GM12891 (cell line): ENCODE measurements at regions not wholly inside any gene's neighbourhood (a gene's known extent, or its start where the extent isn't known, plus 50 kb on each side); places are given as distances from the start of the nearest gene placed in this dataset.

ENCODE experiments used
- POLR2A ChIP-seq: IDR thresholded peaks from 2 replicates; pipeline ENCODE4 v1.6.1; 2011; ENCODE audit warnings: low read depth, low read length, control low read depth
- POLR2AphosphoS5 ChIP-seq: IDR thresholded peaks from 2 replicates; pipeline ENCODE4 v1.6.1; 2011; ENCODE audit warnings: low read depth, low read length, control low read depth
- SPI1 ChIP-seq: IDR thresholded peaks from 2 replicates; pipeline ENCODE4 v1.6.1; 2011; ENCODE audit warnings: low read depth, low read length, control low read depth
- TAF1 ChIP-seq: IDR thresholded peaks from 2 replicates; pipeline ENCODE4 v1.6.1; 2011; ENCODE audit warnings: low read depth, low read length, control low read depth

- no peak for TF ChIP-seq POLR2A
- TF ChIP-seq SPI1: no peak
- TF ChIP-seq TAF1: no peak
- no peak for TF ChIP-seq POLR2AphosphoS5
These were observed 699.7 kb upstream of the TBX3 start for GRCh38 chr12:115383668-115384067.
